Gastroesophageal sphincter (tissue), 4 donors: ENCODE measurements at regions not wholly inside any gene's neighbourhood (a gene's known extent, or its start where the extent isn't known, plus 50 kb on each side); places are given as distances from the start of the nearest gene placed in this dataset.

Source experiments
- ATAC-seq: fragments of 150-250 bp; one replicate; pipeline ENCODE4 v1.9.1; 2016; ENCODE audit warnings: mild to moderate bottlenecking, moderate library complexity
- H3K27ac ChIP-seq, 4 donors: fragments of 200-600 bp; sonication (generic) in 3 of 4; 1 replicate in 3 of 4; 2 replicates in 1 of 4; pipeline ENCODE4 v1.5.1; 2016 to 2019
- H3K27me3 ChIP-seq: fragments of 200-600 bp; sonication (generic); one replicate; pipeline ENCODE4 v1.5.1; 2019
- H3K36me3 ChIP-seq, 2 donors: fragments of 200-600 bp; sonication (generic); one replicate each; pipeline ENCODE4 v1.5.1; 2019; ENCODE audit warnings: control low read depth in 1 of 2
- H3K4me1 ChIP-seq, 3 donors: fragments of 200-600 bp; sonication (generic); 1 replicate in 2 of 3; 2 replicates in 1 of 3; pipeline ENCODE4 v1.5.1; 2016 to 2019; ENCODE audit warnings: control low read depth in 2 of 3
- H3K4me3 ChIP-seq, 2 donors: fragments of 200-600 bp; sonication (generic); one replicate each; pipeline ENCODE4 v1.5.1; 2019; ENCODE audit warnings: mild to moderate bottlenecking in 1 of 2, moderate library complexity in 1 of 2
- H3K9me3 ChIP-seq, 3 donors: fragments of 200-600 bp; sonication (generic); one replicate each; pipeline ENCODE4 v1.5.1; 2017 to 2019; ENCODE audit warnings: control low read depth in 2 of 3
- EP300 ChIP-seq: sonication (generic); formaldehyde crosslinking; IDR thresholded peaks from one replicate; pipeline ENCODE4 v1.6.1; 2017; ENCODE audit warnings: antibody characterized with exemption, mild to moderate bottlenecking
- POLR2A ChIP-seq, 2 donors: fragments of 450-650 bp; IDR thresholded peaks; one replicate each; pipeline ENCODE4 v1.6.1; 2017; ENCODE audit warnings: antibody characterized with exemption in 2 of 2, mild to moderate bottlenecking in 2 of 2, moderate library complexity in 1 of 2
- POLR2AphosphoS5 ChIP-seq: sonication (generic); formaldehyde crosslinking; IDR thresholded peaks from one replicate; pipeline ENCODE4 v1.6.1; 2017; ENCODE audit warnings: antibody characterized with exemption
- WGBS, 2 donors: methylation state at CpG; one replicate each; pipeline ENCODE4 v1.1.5; 2018; ENCODE audit warnings: low coverage in 1 of 2; 5-methylcytosine and 5-hydroxymethylcytosine counted together
- TF ChIP-seq, protein P1 (sequence below), 4 experiments: fragments of 200-600 bp in 2 of 4; fragments of 450-650 bp in 2 of 4; sonication (generic) in 1 of 4; IDR thresholded peaks; one replicate each; pipeline ENCODE4 v1.5.1; 2017 to 2019; ENCODE audit warnings: antibody characterized with exemption in 4 of 4, mild to moderate bottlenecking in 2 of 4, moderate library complexity in 2 of 4

DNA sequence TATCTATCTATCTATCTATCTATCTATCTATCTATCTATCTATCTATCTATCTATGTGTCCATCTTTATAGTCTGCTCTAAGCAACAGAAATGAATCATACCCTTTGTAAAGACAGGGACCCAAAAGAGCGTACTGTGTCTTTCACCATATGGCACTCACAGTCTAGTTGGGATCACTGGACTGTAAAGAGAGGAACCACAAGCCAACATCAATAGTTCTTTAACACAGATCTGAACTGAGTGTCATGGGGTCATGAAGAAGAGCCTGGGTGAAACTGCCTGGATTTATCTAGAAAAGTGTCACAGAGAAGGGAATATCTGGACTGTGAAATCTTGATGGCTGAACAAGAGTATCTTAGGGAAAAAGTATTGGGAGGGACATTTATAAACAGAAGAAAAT is 619.1 kb upstream of the SOX9 start:
- H3K27me3 ChIP-seq, result no peaks in the 10 kb centered on the region
- H3K27ac ChIP-seq, result no peak overlapping the region

DNA sequence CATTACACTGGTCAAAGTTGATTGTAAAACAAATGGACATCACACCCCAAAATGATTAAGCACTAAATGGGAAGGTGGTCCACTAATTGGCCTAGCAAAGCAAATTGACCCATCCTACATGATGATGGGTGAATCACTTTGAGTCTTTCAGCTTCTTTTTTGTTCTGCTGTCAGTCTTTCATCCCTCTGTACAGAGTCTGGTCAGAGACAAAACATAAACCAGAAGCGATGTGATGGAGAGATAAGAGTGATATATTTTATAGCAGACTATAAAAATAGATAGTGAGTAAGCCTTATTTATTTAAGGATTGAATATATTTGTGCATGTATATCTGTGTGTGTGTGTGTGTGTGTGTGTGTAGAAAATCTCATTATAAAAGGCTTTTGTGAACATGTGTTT is 618.4 kb upstream of the SOX9 start:
- H3K27me3 ChIP-seq, result no peaks in the 10 kb centered on the region
- H3K4me3 ChIP-seq, result no peak overlapping the region
- 83 to 100% methylated on average over 1 of the region's 1 CpG for WGBS, 2 donors
- H3K36me3 ChIP-seq, result no peaks in the 10 kb centered on the region
- H3K27ac ChIP-seq, result no peak overlapping the region
- H3K9me3 ChIP-seq, result no peaks in the 10 kb centered on the region
- ATAC-seq, result no peak
- H3K4me1 ChIP-seq, result no peaks in the 10 kb centered on the region
- TF ChIP-seq POLR2AphosphoS5 (no peak), POLR2A (IDR thresholded peaks at IDR 0.05) (no peak), EP300 (no peak)
- TF ChIP-seq, protein P1, sequence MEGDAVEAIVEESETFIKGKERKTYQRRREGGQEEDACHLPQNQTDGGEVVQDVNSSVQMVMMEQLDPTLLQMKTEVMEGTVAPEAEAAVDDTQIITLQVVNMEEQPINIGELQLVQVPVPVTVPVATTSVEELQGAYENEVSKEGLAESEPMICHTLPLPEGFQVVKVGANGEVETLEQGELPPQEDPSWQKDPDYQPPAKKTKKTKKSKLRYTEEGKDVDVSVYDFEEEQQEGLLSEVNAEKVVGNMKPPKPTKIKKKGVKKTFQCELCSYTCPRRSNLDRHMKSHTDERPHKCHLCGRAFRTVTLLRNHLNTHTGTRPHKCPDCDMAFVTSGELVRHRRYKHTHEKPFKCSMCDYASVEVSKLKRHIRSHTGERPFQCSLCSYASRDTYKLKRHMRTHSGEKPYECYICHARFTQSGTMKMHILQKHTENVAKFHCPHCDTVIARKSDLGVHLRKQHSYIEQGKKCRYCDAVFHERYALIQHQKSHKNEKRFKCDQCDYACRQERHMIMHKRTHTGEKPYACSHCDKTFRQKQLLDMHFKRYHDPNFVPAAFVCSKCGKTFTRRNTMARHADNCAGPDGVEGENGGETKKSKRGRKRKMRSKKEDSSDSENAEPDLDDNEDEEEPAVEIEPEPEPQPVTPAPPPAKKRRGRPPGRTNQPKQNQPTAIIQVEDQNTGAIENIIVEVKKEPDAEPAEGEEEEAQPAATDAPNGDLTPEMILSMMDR (IDR thresholded peaks at IDR 0.05), result no peak

More for the DNA sequence above, 619.1 kb upstream of the SOX9 start:
- Histone ChIP-seq H3K4me3 (no peak overlapping the region), H3K4me1 (no peaks in the 10 kb centered on the region), H3K36me3 (no peaks in the 10 kb centered on the region), H3K9me3 (no peaks in the 10 kb centered on the region)
- no peak for TF ChIP-seq POLR2AphosphoS5
- TF ChIP-seq EP300, result no peak
- TF ChIP-seq, protein P1 (IDR thresholded peaks at IDR 0.05), result no peak
- 91 to 100% methylated on average over 1 of the region's 1 CpG for WGBS, 2 donors
- no peak for ATAC-seq

DNA sequence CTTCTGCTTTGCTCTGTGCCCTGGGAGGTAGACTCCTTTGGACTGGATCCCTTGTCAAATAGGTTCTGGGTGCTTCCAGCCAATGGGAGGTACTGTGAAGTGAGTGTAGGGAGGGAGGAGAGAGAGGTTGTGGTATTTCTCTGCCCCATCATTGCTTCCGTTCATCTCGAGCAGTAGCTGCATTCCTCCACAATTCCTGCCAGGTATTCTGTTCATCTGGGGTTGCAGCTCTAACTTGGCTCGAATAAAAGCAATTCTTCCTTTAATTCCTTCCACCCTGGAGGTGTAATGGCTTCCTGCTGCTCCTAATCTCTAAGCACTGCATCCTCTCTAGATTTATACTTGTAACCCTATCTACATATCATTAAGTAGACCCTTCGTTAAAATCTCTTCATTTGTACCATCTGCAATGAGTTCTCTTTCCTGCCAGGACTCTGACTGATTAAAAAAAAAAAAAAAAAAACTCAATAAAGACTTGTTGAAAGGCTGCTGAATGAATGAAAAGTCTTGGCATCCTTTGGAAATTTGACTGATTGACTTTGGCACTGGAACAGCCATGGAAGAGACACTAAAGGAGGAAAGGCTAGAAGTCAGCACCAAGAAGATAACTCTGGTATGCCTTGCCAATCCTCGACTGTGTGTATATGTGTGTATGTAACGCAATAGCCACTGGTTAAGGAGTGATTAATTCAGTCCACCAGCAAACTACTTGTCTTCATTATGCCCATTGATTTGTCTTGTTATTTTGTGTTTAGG is 616.9 kb upstream of the SOX9 start:
- Histone ChIP-seq H3K27me3 (no peaks in the 10 kb centered on the region), H3K27ac (no peak overlapping the region), H3K9me3 (no peaks in the 10 kb centered on the region), H3K4me3 (no peak overlapping the region), H3K4me1 (no peaks in the 10 kb centered on the region), H3K36me3 (no peaks in the 10 kb centered on the region)
- ATAC-seq, result no peak
- WGBS, 2 donors, result 47 to 71% methylated on average over 6 of the region's 6 CpGs
- TF ChIP-seq POLR2A (IDR thresholded peaks at IDR 0.05) (no peak), POLR2AphosphoS5 (no peak), EP300 (no peak)
- TF ChIP-seq, protein P1 (IDR thresholded peaks at IDR 0.05), result no peak

DNA sequence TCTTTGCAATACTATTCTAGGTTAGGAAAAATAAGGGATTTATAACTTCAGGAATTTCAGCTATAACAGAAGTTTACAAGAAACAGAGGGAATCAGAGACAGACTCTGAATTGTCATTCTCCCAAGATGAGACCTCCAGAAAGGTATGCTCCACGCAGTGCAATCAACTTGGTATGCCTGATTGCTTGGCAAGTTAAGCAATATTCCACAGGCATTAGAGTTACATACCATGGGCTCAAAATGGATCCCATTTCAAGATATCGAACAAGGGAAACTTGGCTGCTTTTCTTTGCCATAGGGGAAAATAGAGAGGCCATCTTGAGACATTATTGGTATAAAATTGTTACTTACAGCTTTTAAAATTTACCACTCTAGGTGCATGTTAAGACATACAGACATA is 615.6 kb upstream of the SOX9 start:
- Histone ChIP-seq H3K4me3 (no peak overlapping the region), H3K27ac (no peak overlapping the region), H3K9me3 (no peaks in the 10 kb centered on the region), H3K36me3 (no peaks in the 10 kb centered on the region), H3K4me1 (no peaks in the 10 kb centered on the region), H3K27me3 (no peaks in the 10 kb centered on the region)
- TF ChIP-seq POLR2A (IDR thresholded peaks at IDR 0.05), result no peak
- TF ChIP-seq, protein P1 (IDR thresholded peaks at IDR 0.05), result no peak
- TF ChIP-seq POLR2AphosphoS5, result no peak
- no peak for TF ChIP-seq EP300
- ATAC-seq, result no peak
- 73 to 81% methylated on average over 2 of the region's 2 CpGs for WGBS, 2 donors

DNA sequence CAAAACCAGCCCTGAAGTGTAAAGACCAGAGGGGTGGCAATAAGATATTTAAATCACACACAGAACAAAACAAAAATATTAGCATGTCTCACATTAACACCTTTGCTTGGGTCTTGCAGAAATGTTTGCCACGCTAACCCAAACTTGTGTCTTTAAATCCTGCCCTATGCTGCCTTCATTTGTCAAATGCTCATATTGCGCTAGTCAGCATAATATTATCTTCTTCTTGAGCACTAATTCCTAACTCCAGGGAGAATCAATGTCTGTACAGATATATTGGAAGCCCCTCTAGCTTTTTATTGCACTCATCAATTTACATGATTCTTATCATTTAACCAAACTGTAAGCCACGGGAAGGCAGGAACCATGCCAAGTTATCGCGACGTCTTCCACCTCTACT is 614.8 kb upstream of the SOX9 start:
- H3K4me1 ChIP-seq, result no peaks in the 10 kb centered on the region
- H3K27ac ChIP-seq, result no peak overlapping the region
- H3K4me3 ChIP-seq, result no peak overlapping the region
- ATAC-seq, result no peak
- no peaks in the 10 kb centered on the region for H3K9me3 ChIP-seq
- 72 to 91% methylated on average over 5 of the region's 6 CpGs for WGBS, 2 donors
- no peaks in the 10 kb centered on the region for H3K27me3 ChIP-seq
- H3K36me3 ChIP-seq, result no peaks in the 10 kb centered on the region
- TF ChIP-seq EP300 (no peak), POLR2AphosphoS5 (no peak), POLR2A (IDR thresholded peaks at IDR 0.05) (no peak)
- TF ChIP-seq, protein P1 (IDR thresholded peaks at IDR 0.05), result no peak
